ENCODE measurements at regions not wholly inside any gene's neighbourhood (a gene's known extent, or its start where the extent isn't known, plus 50 kb on each side); places are given as distances from the start of the nearest gene placed in this dataset.

DNA sequence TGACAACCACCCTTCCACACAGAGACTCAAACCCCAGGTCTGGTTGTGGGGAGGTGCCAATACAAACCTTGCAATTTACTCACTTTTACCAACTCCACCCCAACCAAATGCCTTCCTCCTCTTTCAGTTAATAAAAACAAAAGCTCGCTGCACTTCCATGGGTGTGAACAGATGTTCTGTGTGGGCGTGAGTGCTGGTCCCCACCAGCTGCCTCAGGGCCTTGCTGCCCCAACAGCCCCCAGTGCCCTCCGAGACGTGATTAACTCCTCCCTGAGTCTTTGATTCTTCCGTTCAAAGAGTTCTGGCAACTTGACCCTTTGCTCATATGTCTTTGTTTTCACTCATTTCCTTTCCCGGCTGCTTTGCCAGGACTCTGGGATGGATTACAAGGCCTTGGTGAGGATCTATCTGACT lies 258.9 kb upstream of the CXCR4 start:
- Histone ChIP-seq H3K4me2 (ENCODE audit: low read length) (no peak overlapping the region), H3K36me3 (ENCODE audit: control insufficient read depth, insufficient read depth, low read length) (no peaks in the 10 kb centered on the region), H3K23ac (ENCODE audit: low read length) (no peak overlapping the region), H3K18ac (ENCODE audit: low read length) (peak overlapping the region; percentile 72), H3K4me1 (ENCODE audit: control insufficient read depth, low read depth, low read length) (no peaks in the 10 kb centered on the region), H3K79me2 (ENCODE audit: control insufficient read depth, insufficient read depth, low read length) (no peaks in the 10 kb centered on the region), H3K27ac (ENCODE audit: low read depth, low read length) (no peak overlapping the region), H2BK5ac (ENCODE audit: low read length) (no peak overlapping the region), H3K4ac (ENCODE audit: low read depth, low read length) (no peak overlapping the region), H3K4me3 (ENCODE audit: low read length) (no peak overlapping the region), H2AK5ac (ENCODE audit: low read length) (no peak overlapping the region), H2BK120ac (ENCODE audit: low read depth, low read length) (no peak overlapping the region), H2BK15ac (replicated peaks; ENCODE audit: low read depth) (no peak overlapping the region), H3K27me3 (ENCODE audit: insufficient read depth, low read length, poor library complexity) (no peaks in the 10 kb centered on the region), H4K5ac (ENCODE audit: low read length) (no peak overlapping the region), H3K9ac (ENCODE audit: low read length) (no peak overlapping the region), H3K56ac (ENCODE audit: low read length) (no peak overlapping the region), H3K79me1 (ENCODE audit: low read length) (no peaks in the 10 kb centered on the region), H4K8ac (ENCODE audit: low read depth, low read length) (no peak overlapping the region)
- DNase-seq = no peak
- WGBS (ENCODE audit: extremely low coverage, insufficient coverage, low lambda C conversion rate) = no CpG with 5 or more reads among the region's 6 CpGs

DNA sequence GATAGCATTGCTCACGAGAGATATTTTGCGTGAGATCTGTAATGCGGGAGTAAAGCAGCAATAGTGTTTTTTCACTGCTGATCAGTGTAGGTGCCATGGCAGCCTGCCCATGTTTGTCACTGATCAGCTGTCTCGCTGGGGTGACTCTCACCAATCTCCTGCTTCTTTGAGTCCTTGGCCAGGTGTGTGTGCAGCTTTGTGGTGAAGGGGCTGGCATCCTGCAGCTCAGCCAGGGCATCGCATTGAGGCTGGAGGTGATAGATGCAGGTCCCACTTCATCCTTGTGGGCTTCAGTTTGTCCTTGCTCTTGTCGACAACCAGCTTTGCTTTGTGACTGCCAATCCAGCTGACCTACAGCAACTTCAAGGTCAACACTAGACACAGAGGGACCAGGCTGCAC lies 258.3 kb upstream of the CXCR4 start:
- DNase-seq = no peak
- Histone ChIP-seq H2BK5ac (ENCODE audit: low read length) (no peak overlapping the region), H3K4me2 (ENCODE audit: low read length) (no peak overlapping the region), H4K8ac (ENCODE audit: low read depth, low read length) (no peak overlapping the region), H2BK15ac (replicated peaks; ENCODE audit: low read depth) (no peak overlapping the region), H3K4ac (ENCODE audit: low read depth, low read length) (no peak overlapping the region), H4K5ac (ENCODE audit: low read length) (no peak overlapping the region), H3K27ac (ENCODE audit: low read depth, low read length) (no peak overlapping the region), H3K4me1 (ENCODE audit: control insufficient read depth, low read depth, low read length) (no peaks in the 10 kb centered on the region), H2BK120ac (ENCODE audit: low read depth, low read length) (no peak overlapping the region), H3K9ac (ENCODE audit: low read length) (no peak overlapping the region), H3K56ac (ENCODE audit: low read length) (peak overlapping the region; percentile 19), H3K4me3 (ENCODE audit: low read length) (no peak overlapping the region), H3K36me3 (ENCODE audit: control insufficient read depth, insufficient read depth, low read length) (no peaks in the 10 kb centered on the region), H2AK5ac (ENCODE audit: low read length) (no peak overlapping the region), H3K23ac (ENCODE audit: low read length) (no peak overlapping the region), H3K79me1 (ENCODE audit: low read length) (no peaks in the 10 kb centered on the region), H3K18ac (ENCODE audit: low read length) (no peak overlapping the region), H3K27me3 (ENCODE audit: insufficient read depth, low read length, poor library complexity) (no peaks in the 10 kb centered on the region), H3K79me2 (ENCODE audit: control insufficient read depth, insufficient read depth, low read length) (no peaks in the 10 kb centered on the region)
- WGBS (ENCODE audit: extremely low coverage, insufficient coverage, low lambda C conversion rate) = no CpG with 5 or more reads among the region's 6 CpGs

GRCh38 chr2:136375017-136375901 lies 257.3 kb upstream of the CXCR4 start:
- H3K4me3 ChIP-seq (ENCODE audit: low read length) = no peak overlapping the region
- H3K27me3 ChIP-seq (ENCODE audit: insufficient read depth, low read length, poor library complexity) = no peaks in the 10 kb centered on the region
- WGBS (ENCODE audit: extremely low coverage, insufficient coverage, low lambda C conversion rate) = no CpG with 5 or more reads among the region's 5 CpGs

DNA sequence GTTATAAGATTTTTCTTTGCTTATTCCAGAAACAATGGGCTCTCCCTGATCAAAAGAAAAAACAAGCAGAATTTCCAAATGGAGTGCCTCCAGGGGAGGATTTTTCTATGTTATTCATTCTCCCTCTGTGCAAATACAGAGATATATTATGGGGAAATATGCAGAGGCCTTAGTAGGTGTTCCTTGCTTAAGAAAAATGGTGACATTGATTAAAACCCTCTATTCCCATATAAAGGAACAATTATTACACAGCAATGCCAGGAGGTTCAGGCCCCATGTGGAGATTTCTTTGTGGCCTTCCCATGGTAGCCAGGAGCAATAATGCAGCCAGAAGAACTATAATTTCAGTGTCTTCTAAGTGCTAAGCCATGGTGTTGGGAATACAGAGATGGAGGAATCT lies 255.9 kb upstream of the CXCR4 start:
- Histone ChIP-seq H2AK5ac (ENCODE audit: low read length) (no peak overlapping the region), H3K4ac (ENCODE audit: low read depth, low read length) (no peak overlapping the region), H2BK5ac (ENCODE audit: low read length) (no peak overlapping the region), H3K27ac (ENCODE audit: low read depth, low read length) (no peak overlapping the region), H3K27me3 (ENCODE audit: insufficient read depth, low read length, poor library complexity) (no peaks in the 10 kb centered on the region), H3K36me3 (ENCODE audit: control insufficient read depth, insufficient read depth, low read length) (no peaks in the 10 kb centered on the region), H3K4me2 (ENCODE audit: low read length) (no peak overlapping the region), H2BK15ac (replicated peaks; ENCODE audit: low read depth) (no peak overlapping the region), H3K18ac (ENCODE audit: low read length) (no peak overlapping the region), H3K79me2 (ENCODE audit: control insufficient read depth, insufficient read depth, low read length) (no peaks in the 10 kb centered on the region), H2BK120ac (ENCODE audit: low read depth, low read length) (no peak overlapping the region), H3K9ac (ENCODE audit: low read length) (no peak overlapping the region), H3K79me1 (ENCODE audit: low read length) (no peaks in the 10 kb centered on the region), H3K4me1 (ENCODE audit: control insufficient read depth, low read depth, low read length) (no peaks in the 10 kb centered on the region), H4K8ac (ENCODE audit: low read depth, low read length) (no peak overlapping the region), H4K5ac (ENCODE audit: low read length) (no peak overlapping the region), H3K56ac (ENCODE audit: low read length) (no peak overlapping the region), H3K4me3 (ENCODE audit: low read length) (no peak overlapping the region), H3K23ac (ENCODE audit: low read length) (no peak overlapping the region)
- DNase-seq = no peak

More at GRCh38 chr2:136375017-136375901, 257.3 kb upstream of the CXCR4 start:
- no peaks in the 10 kb centered on the region for H3K4me1 ChIP-seq (ENCODE audit: control insufficient read depth, low read depth, low read length)
- no peak overlapping the region for H3K23ac ChIP-seq (ENCODE audit: low read length)
- H2BK15ac ChIP-seq (replicated peaks; ENCODE audit: low read depth) = no peak overlapping the region
- no peak overlapping the region for H3K9ac ChIP-seq (ENCODE audit: low read length)
- no peak overlapping the region for H3K27ac ChIP-seq (ENCODE audit: low read depth, low read length)
- no peaks in the 10 kb centered on the region for H3K36me3 ChIP-seq (ENCODE audit: control insufficient read depth, insufficient read depth, low read length)
- no peak overlapping the region for H3K4me2 ChIP-seq (ENCODE audit: low read length)
- H4K8ac ChIP-seq (ENCODE audit: low read depth, low read length) = no peak overlapping the region
- no peaks in the 10 kb centered on the region for H3K79me2 ChIP-seq (ENCODE audit: control insufficient read depth, insufficient read depth, low read length)
- no peaks in the 10 kb centered on the region for H3K79me1 ChIP-seq (ENCODE audit: low read length)
- H2AK5ac ChIP-seq (ENCODE audit: low read length) = no peak overlapping the region
- no peak overlapping the region for H4K5ac ChIP-seq (ENCODE audit: low read length)
- H3K56ac ChIP-seq (ENCODE audit: low read length) = no peak overlapping the region
- peak overlapping the region; percentile 21 for H2BK5ac ChIP-seq (ENCODE audit: low read length)
- no peak overlapping the region for H2BK120ac ChIP-seq (ENCODE audit: low read depth, low read length)
- H3K4ac ChIP-seq (ENCODE audit: low read depth, low read length) = no peak overlapping the region
- DNase-seq = no peak
- no peak overlapping the region for H3K18ac ChIP-seq (ENCODE audit: low read length)

DNA sequence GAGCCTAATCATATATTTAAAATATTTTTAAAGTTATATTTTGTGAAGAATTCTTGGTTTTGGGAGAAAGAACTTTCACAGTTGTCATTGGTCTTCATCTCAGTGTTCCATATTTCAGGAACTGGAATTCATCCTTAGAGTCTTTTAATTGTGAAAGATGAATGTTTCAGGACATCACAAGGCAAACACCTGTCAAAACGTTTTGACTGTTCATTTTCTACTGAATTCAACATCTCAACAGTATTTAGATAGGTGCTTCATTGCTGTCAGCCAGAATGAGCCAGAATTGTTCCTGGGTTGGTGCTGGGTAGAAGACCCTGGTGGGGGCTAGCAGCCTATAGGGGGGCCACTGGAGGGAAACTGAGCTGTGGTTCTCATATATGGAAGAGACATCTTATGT lies 255.1 kb upstream of the CXCR4 start:
- H3K36me3 ChIP-seq (ENCODE audit: control insufficient read depth, insufficient read depth, low read length) = no peaks in the 10 kb centered on the region
- no peak overlapping the region for H3K9ac ChIP-seq (ENCODE audit: low read length)
- H3K23ac ChIP-seq (ENCODE audit: low read length) = no peak overlapping the region
- H4K5ac ChIP-seq (ENCODE audit: low read length) = no peak overlapping the region
- H3K4me1 ChIP-seq (ENCODE audit: control insufficient read depth, low read depth, low read length) = no peaks in the 10 kb centered on the region
- no peak overlapping the region for H2BK5ac ChIP-seq (ENCODE audit: low read length)
- peak overlapping the region; percentile 51 for H3K18ac ChIP-seq (ENCODE audit: low read length)
- H2BK15ac ChIP-seq (replicated peaks; ENCODE audit: low read depth) = peak overlapping the region; percentile 57
- no peak overlapping the region for H3K4me3 ChIP-seq (ENCODE audit: low read length)
- DNase-seq = no peak
- H3K79me1 ChIP-seq (ENCODE audit: low read length) = no peaks in the 10 kb centered on the region
- H2AK5ac ChIP-seq (ENCODE audit: low read length) = no peak overlapping the region
- H3K56ac ChIP-seq (ENCODE audit: low read length) = no peak overlapping the region
- H3K27me3 ChIP-seq (ENCODE audit: insufficient read depth, low read length, poor library complexity) = no peaks in the 10 kb centered on the region
- WGBS (ENCODE audit: extremely low coverage, insufficient coverage, low lambda C conversion rate) = no CpG with 5 or more reads among the region's 1 CpG
- no peak overlapping the region for H3K27ac ChIP-seq (ENCODE audit: low read depth, low read length)
- no peak overlapping the region for H3K4me2 ChIP-seq (ENCODE audit: low read length)
- no peak overlapping the region for H3K4ac ChIP-seq (ENCODE audit: low read depth, low read length)
- H3K79me2 ChIP-seq (ENCODE audit: control insufficient read depth, insufficient read depth, low read length) = no peaks in the 10 kb centered on the region
- H4K8ac ChIP-seq (ENCODE audit: low read depth, low read length) = no peak overlapping the region
- peak overlapping the region; percentile 45 for H2BK120ac ChIP-seq (ENCODE audit: low read depth, low read length)

- WGBS (ENCODE audit: extremely low coverage, insufficient coverage, low lambda C conversion rate) = no CpG with 5 or more reads among the region's 4 CpGs
- H3K27ac ChIP-seq (ENCODE audit: low read depth, low read length) = no peak overlapping the region
- no peak overlapping the region for H4K5ac ChIP-seq (ENCODE audit: low read length)
- H3K4me3 ChIP-seq (ENCODE audit: low read length) = no peak overlapping the region
- no peaks in the 10 kb centered on the region for H3K36me3 ChIP-seq (ENCODE audit: control insufficient read depth, insufficient read depth, low read length)
- no peak overlapping the region for H4K8ac ChIP-seq (ENCODE audit: low read depth, low read length)
- no peak overlapping the region for H3K4me2 ChIP-seq (ENCODE audit: low read length)
- H3K56ac ChIP-seq (ENCODE audit: low read length) = no peak overlapping the region
- no peaks in the 10 kb centered on the region for H3K4me1 ChIP-seq (ENCODE audit: control insufficient read depth, low read depth, low read length)
- H3K9ac ChIP-seq (ENCODE audit: low read length) = no peak overlapping the region
- no peaks in the 10 kb centered on the region for H3K79me2 ChIP-seq (ENCODE audit: control insufficient read depth, insufficient read depth, low read length)
- no peak for DNase-seq
- H2BK15ac ChIP-seq (replicated peaks; ENCODE audit: low read depth) = no peak overlapping the region
- H2BK5ac ChIP-seq (ENCODE audit: low read length) = no peak overlapping the region
- no peaks in the 10 kb centered on the region for H3K79me1 ChIP-seq (ENCODE audit: low read length)
- H3K18ac ChIP-seq (ENCODE audit: low read length) = no peak overlapping the region
- no peaks in the 10 kb centered on the region for H3K27me3 ChIP-seq (ENCODE audit: insufficient read depth, low read length, poor library complexity)
- H3K4ac ChIP-seq (ENCODE audit: low read depth, low read length) = no peak overlapping the region
- no peak overlapping the region for H3K23ac ChIP-seq (ENCODE audit: low read length)
- no peak overlapping the region for H2AK5ac ChIP-seq (ENCODE audit: low read length)
- no peak overlapping the region for H2BK120ac ChIP-seq (ENCODE audit: low read depth, low read length)
These were observed 246.0 kb upstream of the CXCR4 start for GRCh38 chr2:136363900-136364299.
